ENCODE measurements at regions not wholly inside any gene's neighbourhood (a gene's known extent, or its start where the extent isn't known, plus 50 kb on each side); places are given as distances from the start of the nearest gene placed in this dataset.

GRCh38 chr1:34627465-34628240 lies 127.2 kb upstream of the GJB5 start:
- TF ChIP-seq HNF4A (conservative IDR thresholded peaks at IDR 0.05) (no peak), JUND (IDR thresholded peaks at IDR 0.05) (no peak)
- TF ChIP-seq, protein P1, sequence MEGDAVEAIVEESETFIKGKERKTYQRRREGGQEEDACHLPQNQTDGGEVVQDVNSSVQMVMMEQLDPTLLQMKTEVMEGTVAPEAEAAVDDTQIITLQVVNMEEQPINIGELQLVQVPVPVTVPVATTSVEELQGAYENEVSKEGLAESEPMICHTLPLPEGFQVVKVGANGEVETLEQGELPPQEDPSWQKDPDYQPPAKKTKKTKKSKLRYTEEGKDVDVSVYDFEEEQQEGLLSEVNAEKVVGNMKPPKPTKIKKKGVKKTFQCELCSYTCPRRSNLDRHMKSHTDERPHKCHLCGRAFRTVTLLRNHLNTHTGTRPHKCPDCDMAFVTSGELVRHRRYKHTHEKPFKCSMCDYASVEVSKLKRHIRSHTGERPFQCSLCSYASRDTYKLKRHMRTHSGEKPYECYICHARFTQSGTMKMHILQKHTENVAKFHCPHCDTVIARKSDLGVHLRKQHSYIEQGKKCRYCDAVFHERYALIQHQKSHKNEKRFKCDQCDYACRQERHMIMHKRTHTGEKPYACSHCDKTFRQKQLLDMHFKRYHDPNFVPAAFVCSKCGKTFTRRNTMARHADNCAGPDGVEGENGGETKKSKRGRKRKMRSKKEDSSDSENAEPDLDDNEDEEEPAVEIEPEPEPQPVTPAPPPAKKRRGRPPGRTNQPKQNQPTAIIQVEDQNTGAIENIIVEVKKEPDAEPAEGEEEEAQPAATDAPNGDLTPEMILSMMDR (IDR thresholded peaks at IDR 0.05; ENCODE audit: low read depth, low read length, missing input control), result no peak
- H3K9me3 ChIP-seq (ENCODE audit: control insufficient read depth in 4 of 4, low read length in 3 of 4), result no peaks in the 10 kb centered on the region
- no peak for DNase-seq (ENCODE audit: low spot score)
- no peaks in the 10 kb centered on the region for H3K4me1 ChIP-seq (ENCODE audit: control insufficient read depth in 4 of 4, insufficient read depth in 4 of 4, low read length in 3 of 4)
- 65% methylated on average over 10 of the region's 10 CpGs for WGBS
- no peak overlapping the region for H3K4me3 ChIP-seq (ENCODE audit: low read depth in 1 of 3, low read length in 3 of 3)
- H3K36me3 ChIP-seq (ENCODE audit: control insufficient read depth in 4 of 4, insufficient read depth in 3 of 4, low read depth in 1 of 4, low read length in 3 of 4), result no peaks in the 10 kb centered on the region
- no peak overlapping the region for H3K27ac ChIP-seq (ENCODE audit: low read depth in 1 of 2, low read length in 2 of 2)
- H3K27me3 ChIP-seq (ENCODE audit: control insufficient read depth in 4 of 4, insufficient read depth in 4 of 4, low read length in 3 of 4), result peaks cover 0 to 2% (median 0%) of the 10 kb centered on the region in 4 donors
- no peak overlapping the region for H3K9ac ChIP-seq (ENCODE audit: low read depth in 1 of 2, low read length in 2 of 2)

DNA sequence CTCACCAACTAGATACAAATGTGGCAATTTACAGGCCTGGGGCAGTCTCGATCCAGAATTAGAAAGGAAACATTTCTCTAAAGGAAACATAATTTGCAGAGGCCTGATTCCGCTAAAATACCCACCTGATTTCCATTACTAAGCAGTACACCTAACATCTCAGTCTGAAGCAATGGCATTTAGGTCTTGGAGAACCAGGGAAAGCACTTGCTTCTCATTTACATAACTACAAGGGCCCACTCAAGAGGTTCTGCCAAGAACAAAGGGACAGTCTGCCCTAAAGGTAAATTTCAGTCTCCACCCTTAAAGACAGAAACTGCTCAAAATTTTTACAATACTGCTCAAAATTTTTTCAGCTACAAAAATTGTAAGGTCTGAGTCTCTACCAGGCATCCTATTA lies 123.7 kb upstream of the GJB5 start:
- DNase-seq (ENCODE audit: low spot score), result no peak
- Histone ChIP-seq H3K9me3 (ENCODE audit: control insufficient read depth in 4 of 4, low read length in 3 of 4) (no peaks in the 10 kb centered on the region), H3K4me1 (ENCODE audit: control insufficient read depth in 4 of 4, insufficient read depth in 4 of 4, low read length in 3 of 4) (no peaks in the 10 kb centered on the region), H3K27ac (ENCODE audit: low read depth in 1 of 2, low read length in 2 of 2) (no peak overlapping the region), H3K36me3 (ENCODE audit: control insufficient read depth in 4 of 4, insufficient read depth in 3 of 4, low read depth in 1 of 4, low read length in 3 of 4) (no peaks in the 10 kb centered on the region), H3K4me3 (ENCODE audit: low read depth in 1 of 3, low read length in 3 of 3) (no peak overlapping the region), H3K27me3 (ENCODE audit: control insufficient read depth in 4 of 4, insufficient read depth in 4 of 4, low read length in 3 of 4) (peaks cover 0 to 2% (median 0%) of the 10 kb centered on the region in 4 donors), H3K9ac (ENCODE audit: low read depth in 1 of 2, low read length in 2 of 2) (no peak overlapping the region)
- TF ChIP-seq, protein P2, sequence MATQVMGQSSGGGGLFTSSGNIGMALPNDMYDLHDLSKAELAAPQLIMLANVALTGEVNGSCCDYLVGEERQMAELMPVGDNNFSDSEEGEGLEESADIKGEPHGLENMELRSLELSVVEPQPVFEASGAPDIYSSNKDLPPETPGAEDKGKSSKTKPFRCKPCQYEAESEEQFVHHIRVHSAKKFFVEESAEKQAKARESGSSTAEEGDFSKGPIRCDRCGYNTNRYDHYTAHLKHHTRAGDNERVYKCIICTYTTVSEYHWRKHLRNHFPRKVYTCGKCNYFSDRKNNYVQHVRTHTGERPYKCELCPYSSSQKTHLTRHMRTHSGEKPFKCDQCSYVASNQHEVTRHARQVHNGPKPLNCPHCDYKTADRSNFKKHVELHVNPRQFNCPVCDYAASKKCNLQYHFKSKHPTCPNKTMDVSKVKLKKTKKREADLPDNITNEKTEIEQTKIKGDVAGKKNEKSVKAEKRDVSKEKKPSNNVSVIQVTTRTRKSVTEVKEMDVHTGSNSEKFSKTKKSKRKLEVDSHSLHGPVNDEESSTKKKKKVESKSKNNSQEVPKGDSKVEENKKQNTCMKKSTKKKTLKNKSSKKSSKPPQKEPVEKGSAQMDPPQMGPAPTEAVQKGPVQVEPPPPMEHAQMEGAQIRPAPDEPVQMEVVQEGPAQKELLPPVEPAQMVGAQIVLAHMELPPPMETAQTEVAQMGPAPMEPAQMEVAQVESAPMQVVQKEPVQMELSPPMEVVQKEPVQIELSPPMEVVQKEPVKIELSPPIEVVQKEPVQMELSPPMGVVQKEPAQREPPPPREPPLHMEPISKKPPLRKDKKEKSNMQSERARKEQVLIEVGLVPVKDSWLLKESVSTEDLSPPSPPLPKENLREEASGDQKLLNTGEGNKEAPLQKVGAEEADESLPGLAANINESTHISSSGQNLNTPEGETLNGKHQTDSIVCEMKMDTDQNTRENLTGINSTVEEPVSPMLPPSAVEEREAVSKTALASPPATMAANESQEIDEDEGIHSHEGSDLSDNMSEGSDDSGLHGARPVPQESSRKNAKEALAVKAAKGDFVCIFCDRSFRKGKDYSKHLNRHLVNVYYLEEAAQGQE (IDR thresholded peaks at IDR 0.05), result no peak
- TF ChIP-seq JUND (IDR thresholded peaks at IDR 0.05) (no peak), EGR1 (IDR thresholded peaks at IDR 0.05; ENCODE audit: low read depth in 2 of 2) (no peak)
- WGBS, result 87% methylated on average over 2 of the region's 2 CpGs

DNA sequence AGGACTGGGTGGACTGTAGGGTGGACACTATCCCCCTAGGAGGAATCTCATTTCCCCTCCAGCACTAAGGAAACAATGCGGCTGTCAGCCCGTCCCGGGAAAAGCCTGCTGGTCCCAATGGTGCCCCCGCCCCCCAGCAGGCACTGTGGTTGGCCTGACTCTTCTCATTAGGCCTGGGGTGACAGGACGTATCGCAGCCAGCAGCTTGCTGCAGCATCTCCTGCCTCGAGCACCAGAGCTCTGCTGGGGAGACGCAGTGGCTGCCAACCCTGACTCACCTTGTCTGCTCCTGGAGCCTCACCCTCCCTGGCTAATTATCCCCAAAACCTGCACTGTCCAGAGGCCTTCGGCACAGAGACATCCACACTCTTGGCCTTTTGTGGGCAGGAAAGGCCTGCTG lies 115.1 kb upstream of the GJB5 start:
- H3K9me3 ChIP-seq (ENCODE audit: control insufficient read depth in 4 of 4, low read length in 3 of 4), result no peaks in the 10 kb centered on the region
- TF ChIP-seq HNF4A (conservative IDR thresholded peaks at IDR 0.05) (no peak), GABPA (IDR thresholded peaks at IDR 0.05 in 1 of 2, conservative IDR thresholded peaks at IDR 0.05 in 1 of 2) (no peak), MAX (IDR thresholded peaks at IDR 0.05) (no peak), NR2F2 (IDR thresholded peaks at IDR 0.05) (no peak), RXRA (IDR thresholded peaks at IDR 0.05) (no peak), SP1 (IDR thresholded peaks at IDR 0.05) (no peak), ATF3 (IDR thresholded peaks at IDR 0.05) (no peak), HNF4G (IDR thresholded peaks at IDR 0.05) (no peak), ZBTB33 (IDR thresholded peaks at IDR 0.05) (no peak), JUND (IDR thresholded peaks at IDR 0.05) (no peak), YY1 (IDR thresholded peaks at IDR 0.05) (no peak), RAD21 (IDR thresholded peaks at IDR 0.05) (no peak)
- TF ChIP-seq, protein P2 (IDR thresholded peaks at IDR 0.05), result no peak
- no peak overlapping the region for H3K4me3 ChIP-seq (ENCODE audit: low read depth in 1 of 3, low read length in 3 of 3)
- H3K27me3 ChIP-seq (ENCODE audit: control insufficient read depth in 4 of 4, insufficient read depth in 4 of 4, low read length in 3 of 4), result no peaks in the 10 kb centered on the region
- 78% methylated on average over 9 of the region's 9 CpGs for WGBS
- H3K27ac ChIP-seq (ENCODE audit: low read depth in 1 of 2, low read length in 2 of 2), result no peak overlapping the region
- no peaks in the 10 kb centered on the region for H3K4me1 ChIP-seq (ENCODE audit: control insufficient read depth in 4 of 4, insufficient read depth in 4 of 4, low read length in 3 of 4)
- no peaks in the 10 kb centered on the region for H3K36me3 ChIP-seq (ENCODE audit: control insufficient read depth in 4 of 4, insufficient read depth in 3 of 4, low read depth in 1 of 4, low read length in 3 of 4)
- no peak for DNase-seq (ENCODE audit: low spot score)
- H3K9ac ChIP-seq (ENCODE audit: low read depth in 1 of 2, low read length in 2 of 2), result no peak overlapping the region

All from liver (tissue), 8 donors.